ENCODE measurements at regions not wholly inside any gene's neighbourhood (a gene's known extent, or its start where the extent isn't known, plus 50 kb on each side); places are given as distances from the start of the nearest gene placed in this dataset.

DNA sequence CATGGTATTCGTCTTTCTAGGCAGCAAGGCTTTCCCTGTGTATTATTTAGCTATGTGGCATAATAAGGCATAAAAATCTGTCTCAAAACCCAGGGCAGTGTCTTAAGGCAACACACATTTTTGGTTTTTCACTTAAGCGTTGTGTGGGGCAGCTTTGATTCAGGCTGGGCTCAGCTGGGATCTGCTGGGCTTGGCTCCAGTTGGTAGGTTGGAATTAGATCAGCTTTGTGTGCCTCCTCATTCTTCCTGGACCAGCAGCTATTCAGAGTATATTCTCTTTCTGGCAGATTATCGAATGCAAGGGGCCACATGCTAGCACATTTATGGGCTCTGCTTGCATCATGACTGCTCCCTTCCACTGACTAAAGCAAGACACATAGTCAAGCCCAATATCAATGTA, 487.9 kb downstream of the RFPL4B start:
- TF ChIP-seq, protein P1, sequence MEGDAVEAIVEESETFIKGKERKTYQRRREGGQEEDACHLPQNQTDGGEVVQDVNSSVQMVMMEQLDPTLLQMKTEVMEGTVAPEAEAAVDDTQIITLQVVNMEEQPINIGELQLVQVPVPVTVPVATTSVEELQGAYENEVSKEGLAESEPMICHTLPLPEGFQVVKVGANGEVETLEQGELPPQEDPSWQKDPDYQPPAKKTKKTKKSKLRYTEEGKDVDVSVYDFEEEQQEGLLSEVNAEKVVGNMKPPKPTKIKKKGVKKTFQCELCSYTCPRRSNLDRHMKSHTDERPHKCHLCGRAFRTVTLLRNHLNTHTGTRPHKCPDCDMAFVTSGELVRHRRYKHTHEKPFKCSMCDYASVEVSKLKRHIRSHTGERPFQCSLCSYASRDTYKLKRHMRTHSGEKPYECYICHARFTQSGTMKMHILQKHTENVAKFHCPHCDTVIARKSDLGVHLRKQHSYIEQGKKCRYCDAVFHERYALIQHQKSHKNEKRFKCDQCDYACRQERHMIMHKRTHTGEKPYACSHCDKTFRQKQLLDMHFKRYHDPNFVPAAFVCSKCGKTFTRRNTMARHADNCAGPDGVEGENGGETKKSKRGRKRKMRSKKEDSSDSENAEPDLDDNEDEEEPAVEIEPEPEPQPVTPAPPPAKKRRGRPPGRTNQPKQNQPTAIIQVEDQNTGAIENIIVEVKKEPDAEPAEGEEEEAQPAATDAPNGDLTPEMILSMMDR (IDR thresholded peaks at IDR 0.05; ENCODE audit: low read length) = no peak
- TF ChIP-seq EZH2 (IDR thresholded peaks at IDR 0.05; ENCODE audit: borderline replicate concordance, low read length) = no peak
- no peaks in the 10 kb centered on the region for H4K20me1 ChIP-seq (ENCODE audit: insufficient read depth, low read length)
- no peaks in the 10 kb centered on the region for H3K36me3 ChIP-seq (ENCODE audit: insufficient read depth, low read length)
- no peaks in the 10 kb centered on the region for H3K9me3 ChIP-seq (ENCODE audit: low read length)
- no peak overlapping the region for H3K9ac ChIP-seq (ENCODE audit: low read length)
- no peaks in the 10 kb centered on the region for H3K9me2 ChIP-seq (ENCODE audit: low read depth, low read length)
- no peak overlapping the region for H3K27ac ChIP-seq (ENCODE audit: low read depth, low read length, poor library complexity, severe bottlenecking)
- no peaks in the 10 kb centered on the region for H3K4me1 ChIP-seq (ENCODE audit: insufficient read depth, low read length, severe bottlenecking)
- no peak overlapping the region for H2AFZ ChIP-seq (ENCODE audit: low read length)
- H3K4me2 ChIP-seq (ENCODE audit: low read length) = no peak overlapping the region
- H3K79me2 ChIP-seq (ENCODE audit: insufficient read depth, low read length) = no peaks in the 10 kb centered on the region
- H3F3A ChIP-seq (ENCODE audit: insufficient read depth, low read length) = no peaks in the 10 kb centered on the region
- H3K27me3 ChIP-seq (ENCODE audit: insufficient read depth, low read length) = no peaks in the 10 kb centered on the region
- H3K4me3 ChIP-seq (ENCODE audit: low read depth, low read length, poor library complexity, severe bottlenecking) = no peak overlapping the region

DNA sequence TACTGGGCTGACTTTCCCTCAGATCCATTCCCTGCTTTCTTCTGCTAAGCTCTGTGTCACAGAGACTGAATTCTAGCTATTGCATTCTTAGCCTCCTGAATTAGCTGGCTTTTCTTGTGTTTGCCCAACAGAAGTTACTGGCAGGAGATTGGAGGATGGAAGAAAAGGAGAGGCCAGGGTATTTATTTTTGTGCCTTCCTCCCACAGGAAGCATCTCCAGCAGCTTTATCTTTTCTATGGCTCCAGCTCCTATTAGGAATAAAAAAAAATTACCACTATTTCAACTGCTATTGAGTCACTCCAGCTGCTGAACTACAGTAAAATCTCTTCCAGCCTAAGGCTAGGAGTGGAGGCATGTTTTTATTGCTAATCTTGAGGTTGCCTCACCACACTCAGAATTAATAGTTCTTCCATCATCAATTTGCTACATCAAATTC, 492.4 kb downstream of the RFPL4B start:
- Histone ChIP-seq H3K27ac (ENCODE audit: low read depth, low read length, poor library complexity, severe bottlenecking) (no peak overlapping the region), H3K27me3 (ENCODE audit: insufficient read depth, low read length) (no peaks in the 10 kb centered on the region), H3K4me2 (ENCODE audit: low read length) (no peak overlapping the region), H3K9me3 (ENCODE audit: low read length) (no peaks in the 10 kb centered on the region), H3K9me2 (ENCODE audit: low read depth, low read length) (no peaks in the 10 kb centered on the region), H4K20me1 (ENCODE audit: insufficient read depth, low read length) (no peaks in the 10 kb centered on the region), H3F3A (ENCODE audit: insufficient read depth, low read length) (no peaks in the 10 kb centered on the region), H3K4me3 (ENCODE audit: low read depth, low read length, poor library complexity, severe bottlenecking) (no peak overlapping the region), H3K36me3 (ENCODE audit: insufficient read depth, low read length) (no peaks in the 10 kb centered on the region), H2AFZ (ENCODE audit: low read length) (no peak overlapping the region), H3K79me2 (ENCODE audit: insufficient read depth, low read length) (no peaks in the 10 kb centered on the region), H3K4me1 (ENCODE audit: insufficient read depth, low read length, severe bottlenecking) (no peaks in the 10 kb centered on the region), H3K9ac (ENCODE audit: low read length) (no peak overlapping the region)
- TF ChIP-seq, protein P1 (IDR thresholded peaks at IDR 0.05; ENCODE audit: low read length) = no peak

- no peaks in the 10 kb centered on the region for H3K27me3 ChIP-seq (ENCODE audit: insufficient read depth, low read length)
- no peak overlapping the region for H3K9ac ChIP-seq (ENCODE audit: low read length)
- H3K36me3 ChIP-seq (ENCODE audit: insufficient read depth, low read length) = no peaks in the 10 kb centered on the region
- H3F3A ChIP-seq (ENCODE audit: insufficient read depth, low read length) = no peaks in the 10 kb centered on the region
- H3K4me3 ChIP-seq (ENCODE audit: low read depth, low read length, poor library complexity, severe bottlenecking) = no peak overlapping the region
- H3K79me2 ChIP-seq (ENCODE audit: insufficient read depth, low read length) = no peaks in the 10 kb centered on the region
- H4K20me1 ChIP-seq (ENCODE audit: insufficient read depth, low read length) = no peaks in the 10 kb centered on the region
- no peaks in the 10 kb centered on the region for H3K9me2 ChIP-seq (ENCODE audit: low read depth, low read length)
- H3K4me1 ChIP-seq (ENCODE audit: insufficient read depth, low read length, severe bottlenecking) = no peaks in the 10 kb centered on the region
- no peaks in the 10 kb centered on the region for H3K9me3 ChIP-seq (ENCODE audit: low read length)
- no peak overlapping the region for H3K27ac ChIP-seq (ENCODE audit: low read depth, low read length, poor library complexity, severe bottlenecking)
- no peak overlapping the region for H3K4me2 ChIP-seq (ENCODE audit: low read length)
- H2AFZ ChIP-seq (ENCODE audit: low read length) = no peak overlapping the region
- TF ChIP-seq, protein P1 (IDR thresholded peaks at IDR 0.05; ENCODE audit: low read length) = no peak
- TF ChIP-seq EZH2 (IDR thresholded peaks at IDR 0.05; ENCODE audit: borderline replicate concordance, low read length) = no peak
Observed at GRCh38 chr6:112841553-112842329, 494.6 kb downstream of the RFPL4B start.
